Cardiac muscle cell (in vitro differentiated cells and primary cell): ENCODE measurements at regions not wholly inside any gene's neighbourhood (a gene's known extent, or its start where the extent isn't known, plus 50 kb on each side); places are given as distances from the start of the nearest gene placed in this dataset.
A peak's percentile ranks its signal among the peaks of the same experiment; 100 is the strongest.

Source experiments
- DNase-seq, 2 donors: peaks; one replicate each; pipeline versions ENCODE4 v3.0.0 to v3.0.0-alpha.2; 2010 to 2017; ENCODE audit warnings: low read depth in 1 of 2, low spot score in 1 of 2
- H3K27ac ChIP-seq: fragments of 200-600 bp; sonication (generic); 2 replicates; pipeline ENCODE4 v1.5.1; 2016
- H3K27me3 ChIP-seq: fragments of 200-600 bp; sonication (generic); 2 replicates; pipeline ENCODE4 v1.6.0; 2016; ENCODE audit warnings: control low read depth
- H3K36me3 ChIP-seq: fragments of 200-600 bp; sonication (generic); 2 replicates; pipeline ENCODE4 v1.5.1; 2016; ENCODE audit warnings: control low read depth
- H3K4me1 ChIP-seq: fragments of 200-600 bp; sonication (generic); 2 replicates; pipeline ENCODE4 v1.8.1; 2017; ENCODE audit warnings: low read depth, mild to moderate bottlenecking, mixed run types
- H3K4me3 ChIP-seq: fragments of 200-600 bp; sonication (generic); 2 replicates; pipeline ENCODE4 v1.5.1; 2016; ENCODE audit warnings: mild to moderate bottlenecking
- H3K9me3 ChIP-seq: fragments of 200-600 bp; sonication (generic); 2 replicates; pipeline ENCODE4 v1.5.1; 2017; ENCODE audit warnings: low read depth, mild to moderate bottlenecking, control low read depth
- CTCF ChIP-seq: IDR thresholded peaks from 2 replicates; pipeline ENCODE4 v1.5.1; 2012; ENCODE audit warnings: low read depth, mild to moderate bottlenecking, low read length

- Histone ChIP-seq H3K4me1 (no peaks in the 10 kb centered on the region), H3K27me3 (peaks cover 2% of the 10 kb centered on the region), H3K4me3 (no peak overlapping the region), H3K9me3 (no peaks in the 10 kb centered on the region), H3K36me3 (no peaks in the 10 kb centered on the region), H3K27ac (no peak overlapping the region)
- no peak for DNase-seq
- TF ChIP-seq CTCF: no peak
These were observed 58.3 kb upstream of the CPOX start for GRCh38 chr3:98651780-98652077.

GRCh38 chr3:98655666-98656065 lies 62.3 kb upstream of the CPOX start:
- H3K27me3 ChIP-seq: peaks cover 36% of the 10 kb centered on the region
- no peaks in the 10 kb centered on the region for H3K4me1 ChIP-seq
- H3K9me3 ChIP-seq: no peaks in the 10 kb centered on the region
- DNase-seq: peak in 1 of 2 donors; percentile 73
- H3K27ac ChIP-seq: no peak overlapping the region
- TF ChIP-seq CTCF: no peak
- H3K4me3 ChIP-seq: no peak overlapping the region
- H3K36me3 ChIP-seq: no peaks in the 10 kb centered on the region

- H3K9me3 ChIP-seq: no peaks in the 10 kb centered on the region
- H3K4me3 ChIP-seq: no peak overlapping the region
- DNase-seq: peak; percentile 1 to 3
These were observed 64.0 kb upstream of the CPOX start for GRCh38 chr3:98657457-98657856.

GRCh38 chr3:98662699-98663098 lies 69.3 kb upstream of the CPOX start:
- H3K27ac ChIP-seq: no peak overlapping the region
- no peaks in the 10 kb centered on the region for H3K4me1 ChIP-seq
- DNase-seq: no peak
- no peaks in the 10 kb centered on the region for H3K9me3 ChIP-seq
- H3K4me3 ChIP-seq: no peak overlapping the region
- peaks cover 24% of the 10 kb centered on the region for H3K27me3 ChIP-seq
- H3K36me3 ChIP-seq: no peaks in the 10 kb centered on the region
- no peak for TF ChIP-seq CTCF

More at GRCh38 chr3:98657457-98657856, 64.0 kb upstream of the CPOX start:
- Histone ChIP-seq H3K4me1 (no peaks in the 10 kb centered on the region), H3K27ac (no peak overlapping the region), H3K36me3 (no peaks in the 10 kb centered on the region), H3K27me3 (peaks cover 36% of the 10 kb centered on the region)
- TF ChIP-seq CTCF: no peak

- H3K36me3 ChIP-seq: no peaks in the 10 kb centered on the region
- H3K9me3 ChIP-seq: no peaks in the 10 kb centered on the region
- no peaks in the 10 kb centered on the region for H3K27me3 ChIP-seq
- H3K4me3 ChIP-seq: no peak overlapping the region
- no peak overlapping the region for H3K27ac ChIP-seq
- DNase-seq: no peak
- no peaks in the 10 kb centered on the region for H3K4me1 ChIP-seq
- no peak for TF ChIP-seq CTCF
These were observed 76.6 kb upstream of the CPOX start for GRCh38 chr3:98670020-98670419.

GRCh38 chr3:98679986-98680385 lies 83.2 kb upstream of the ST3GAL6 start:
- no peaks in the 10 kb centered on the region for H3K9me3 ChIP-seq
- H3K4me3 ChIP-seq: no peak overlapping the region
- H3K27me3 ChIP-seq: no peaks in the 10 kb centered on the region
- TF ChIP-seq CTCF: no peak
- no peak overlapping the region for H3K27ac ChIP-seq
- no peak for DNase-seq
- no peaks in the 10 kb centered on the region for H3K36me3 ChIP-seq
- H3K4me1 ChIP-seq: no peaks in the 10 kb centered on the region
